GM21619 (cell line): ENCODE measurements at regions not wholly inside any gene's neighbourhood (a gene's known extent, or its start where the extent isn't known, plus 50 kb on each side); places are given as distances from the start of the nearest gene placed in this dataset.
"Not testable (repeated sequence)": the region's sequence is repeated elsewhere in the genome, so short reads cannot be mapped to it uniquely, and the experiment has no call there.

ENCODE experiments used
- ATAC-seq: cut with Tn5 transposase; IDR thresholded peaks from one replicate; pipeline ENCODE4 v1.9.1; 2021; ENCODE audit not compliant: unreplicated experiment

- no peak for ATAC-seq
These were observed 305.7 kb upstream of the ATP11B start for GRCh38 chr3:182487611-182488010.

GRCh38 chr3:182490596-182491491 lies 302.5 kb upstream of the ATP11B start:
- no peak for ATAC-seq

- ATAC-seq, result no peak
These were observed 301.7 kb upstream of the ATP11B start for GRCh38 chr3:182491577-182491976.

GRCh38 chr3:182492536-182492935 lies 300.8 kb upstream of the ATP11B start:
- ATAC-seq, result no peak

- no peak for ATAC-seq
These were observed 293.0 kb upstream of the ATP11B start for GRCh38 chr3:182500289-182500688.

- no peak for ATAC-seq
These were observed 291.4 kb upstream of the ATP11B start for GRCh38 chr3:182501856-182502255.

- no peak for ATAC-seq
These were observed 289.9 kb upstream of the ATP11B start for GRCh38 chr3:182503401-182503800.

- no peak for ATAC-seq
These were observed 284.2 kb upstream of the ATP11B start for GRCh38 chr3:182508919-182509711.

- no peak for ATAC-seq
These were observed 283.4 kb upstream of the ATP11B start for GRCh38 chr3:182509844-182510460.

GRCh38 chr3:182514236-182514964 lies 278.9 kb upstream of the ATP11B start:
- no peak for ATAC-seq

GRCh38 chr3:182516597-182517336 lies 276.5 kb upstream of the ATP11B start:
- no peak for ATAC-seq

- ATAC-seq, result no peak
These were observed 273.7 kb upstream of the ATP11B start for GRCh38 chr3:182519569-182519968.

GRCh38 chr3:182521339-182521738 lies 272.0 kb upstream of the ATP11B start:
- ATAC-seq, result no peak

- ATAC-seq, result not testable (repeated sequence)
These were observed 269.9 kb upstream of the ATP11B start for GRCh38 chr3:182523424-182523823.

- ATAC-seq, result no peak
These were observed 269.5 kb upstream of the ATP11B start for GRCh38 chr3:182523836-182524235.

GRCh38 chr3:182524711-182525401 lies 268.4 kb upstream of the ATP11B start:
- ATAC-seq, result no peak

GRCh38 chr3:182525766-182526374 lies 267.4 kb upstream of the ATP11B start:
- no peak for ATAC-seq

GRCh38 chr3:182527745-182528144 lies 265.6 kb upstream of the ATP11B start:
- no peak for ATAC-seq

- ATAC-seq, result no peak
These were observed 263.0 kb upstream of the ATP11B start for GRCh38 chr3:182530316-182530715.
